Bone marrow (tissue), 2 donors: ENCODE measurements at regions not wholly inside any gene's neighbourhood (a gene's known extent, or its start where the extent isn't known, plus 50 kb on each side); places are given as distances from the start of the nearest gene placed in this dataset.
"Not testable (repeated sequence)": the region's sequence is repeated elsewhere in the genome, so short reads cannot be mapped to it uniquely, and the experiment has no call there.

Experiments
- DNase-seq, 2 donors: peaks; one replicate each; lab custom pipeline; 2025; lab: John Stamatoyannopoulos, UW

DNA sequence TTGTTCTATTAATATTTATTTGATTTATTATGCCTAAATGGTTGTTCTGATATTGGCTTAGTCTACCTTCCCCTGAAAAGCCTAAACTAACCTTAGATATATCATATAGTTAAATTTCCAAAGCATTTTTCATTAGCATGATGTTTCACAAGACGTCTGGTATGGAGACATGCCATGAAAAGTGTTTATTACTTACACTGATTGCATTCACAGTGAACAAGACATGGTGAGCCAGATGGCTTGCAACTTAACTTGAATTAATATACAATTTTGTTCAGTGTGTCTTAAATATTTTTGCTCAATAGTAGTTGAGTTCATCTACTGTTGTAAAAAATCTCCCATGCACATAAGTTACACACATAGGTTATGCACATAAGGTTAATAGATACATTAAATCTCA lies 758.4 kb downstream of the NSUN3 start:
- DNase-seq, result no peak

DNA sequence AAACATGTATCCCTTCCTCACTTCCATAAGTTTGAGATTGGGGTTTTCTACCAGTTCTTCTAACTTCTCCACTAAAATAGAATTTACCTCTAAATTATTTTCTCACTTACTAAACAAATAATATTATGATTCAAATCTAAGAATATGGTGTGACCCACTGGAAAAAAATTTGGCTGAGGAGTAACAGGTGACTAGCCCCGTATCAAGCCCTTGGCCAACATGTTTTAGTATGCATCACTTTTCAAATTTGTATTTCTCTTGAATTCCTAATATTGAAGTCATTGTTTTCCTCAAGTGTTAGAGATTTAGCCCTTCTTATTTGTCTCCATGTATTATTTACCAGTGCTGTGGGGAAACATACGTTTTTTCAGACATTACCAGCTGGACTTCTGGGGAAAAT lies 759.4 kb downstream of the NSUN3 start:
- DNase-seq, result no peak

DNA sequence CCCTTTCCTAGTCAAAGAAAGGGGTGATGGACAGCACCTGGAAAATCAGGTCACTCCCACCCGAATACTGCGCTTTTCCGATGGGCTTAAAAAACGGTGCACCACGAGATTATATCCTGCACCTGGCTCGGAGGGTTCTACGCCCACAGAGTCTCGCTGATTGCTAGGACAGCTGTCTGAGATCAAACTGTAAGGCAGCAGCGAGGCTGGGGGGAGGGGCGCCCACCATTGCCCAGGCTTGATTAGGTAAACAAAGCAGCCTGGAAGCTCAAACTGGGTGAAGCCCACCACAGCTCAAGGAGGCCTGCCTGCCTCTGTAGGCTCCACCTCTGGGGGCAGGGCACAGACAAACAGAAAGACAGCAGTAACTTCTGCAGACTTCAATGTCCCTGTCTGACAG lies 783.4 kb downstream of the NSUN3 start:
- not testable (repeated sequence) for DNase-seq

DNA sequence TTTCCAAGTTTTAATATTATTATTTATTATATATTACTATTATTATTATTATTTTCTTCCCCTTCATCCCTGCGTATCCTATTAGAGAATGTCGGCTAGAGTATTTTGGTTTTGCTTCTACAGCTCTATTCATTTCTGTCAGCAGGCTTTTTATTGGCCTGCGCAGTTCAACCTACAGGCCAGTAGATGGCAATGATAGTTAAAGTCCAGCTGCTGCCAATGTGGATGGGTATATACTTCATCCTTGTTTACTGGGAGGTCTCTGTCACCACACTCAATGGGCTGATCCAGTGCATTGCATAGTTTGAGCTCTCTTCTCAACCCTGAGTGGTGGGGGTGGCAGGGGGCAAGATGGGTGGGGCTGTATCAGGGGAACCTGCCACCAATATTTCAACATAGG lies 799.8 kb downstream of the NSUN3 start:
- no peak for DNase-seq

DNA sequence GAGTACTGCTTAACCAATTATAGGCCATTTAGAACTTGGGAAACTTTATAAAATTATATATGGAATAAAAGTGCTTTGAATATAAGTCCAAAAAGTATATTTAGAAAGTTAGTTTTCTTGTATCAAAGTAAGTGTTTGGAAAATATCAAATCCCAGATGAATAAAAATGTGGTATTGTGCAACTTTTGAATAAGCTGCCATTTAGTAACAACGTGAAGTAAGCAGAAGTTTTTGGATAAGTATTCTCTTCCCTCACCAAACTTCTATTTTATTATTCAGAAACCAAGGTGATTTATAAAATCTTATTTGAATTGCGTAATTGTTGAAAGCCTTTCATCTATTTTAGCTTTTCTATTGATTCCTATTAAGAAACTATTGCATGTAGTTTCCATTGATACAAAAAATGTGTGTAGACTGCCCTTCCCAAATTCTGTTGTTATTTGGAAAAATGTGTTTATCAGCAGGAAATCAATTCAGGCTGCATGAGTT lies 806.2 kb downstream of the NSUN3 start:
- DNase-seq, result no peak

DNA sequence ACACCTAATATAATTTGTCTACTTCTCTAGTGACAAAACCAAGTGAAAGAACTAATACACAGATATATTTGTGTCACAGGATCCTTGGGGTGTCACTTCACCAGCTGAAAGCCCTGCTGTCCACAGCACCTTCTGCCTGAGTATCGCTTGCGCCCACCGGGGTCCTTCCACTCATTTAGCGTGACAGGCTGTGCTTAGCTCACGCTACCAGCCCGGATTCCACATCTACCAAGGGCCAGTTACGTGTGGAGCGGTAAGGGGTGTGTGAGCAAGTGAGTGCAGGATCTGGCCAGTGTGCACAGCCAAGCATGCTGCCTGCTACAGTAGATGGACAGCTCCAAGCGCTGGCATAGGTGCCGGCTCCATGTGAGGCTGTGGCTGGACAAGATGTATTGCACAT lies 810.9 kb downstream of the NSUN3 start:
- DNase-seq, result no peak

DNA sequence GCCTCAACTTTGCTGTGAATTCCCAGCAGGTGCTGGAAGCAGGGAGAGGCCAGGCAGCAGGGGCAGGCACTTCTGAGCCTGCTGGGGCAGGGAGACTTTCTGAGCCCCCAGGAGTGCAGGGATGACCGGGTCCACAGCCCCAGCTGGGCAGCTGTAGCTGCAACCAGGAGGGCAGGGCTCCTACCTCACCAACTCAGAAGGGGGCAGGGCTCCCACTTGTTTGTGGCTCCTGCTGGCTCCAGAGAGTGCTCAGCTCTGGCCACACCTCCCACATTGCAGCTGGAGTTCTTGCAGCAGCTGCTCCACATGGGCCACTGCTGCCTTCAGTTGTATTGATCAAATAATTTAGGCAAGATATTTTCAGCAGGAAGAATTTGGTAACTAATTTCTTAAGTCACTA lies 812.3 kb downstream of the NSUN3 start:
- DNase-seq, result no peak

DNA sequence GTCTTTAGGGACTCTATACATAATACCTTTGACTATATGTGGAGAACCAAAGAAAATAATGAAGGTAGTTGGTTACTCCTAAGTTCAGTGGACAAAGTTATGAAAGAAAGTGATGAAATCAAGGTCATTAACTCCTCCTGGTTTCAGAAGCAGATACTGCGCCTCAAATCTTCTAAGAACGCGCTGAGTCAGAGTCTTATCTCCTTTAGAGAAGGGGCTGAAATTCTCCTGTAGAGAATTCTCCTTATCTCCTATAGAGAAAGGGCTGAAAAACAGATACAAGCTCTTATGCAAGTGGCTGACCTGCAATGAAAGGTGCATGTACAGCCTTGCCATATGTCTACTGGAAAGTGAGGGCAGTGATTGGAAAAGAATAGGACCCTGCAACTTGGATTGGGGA lies 824.2 kb downstream of the NSUN3 start:
- DNase-seq, result no peak

DNA sequence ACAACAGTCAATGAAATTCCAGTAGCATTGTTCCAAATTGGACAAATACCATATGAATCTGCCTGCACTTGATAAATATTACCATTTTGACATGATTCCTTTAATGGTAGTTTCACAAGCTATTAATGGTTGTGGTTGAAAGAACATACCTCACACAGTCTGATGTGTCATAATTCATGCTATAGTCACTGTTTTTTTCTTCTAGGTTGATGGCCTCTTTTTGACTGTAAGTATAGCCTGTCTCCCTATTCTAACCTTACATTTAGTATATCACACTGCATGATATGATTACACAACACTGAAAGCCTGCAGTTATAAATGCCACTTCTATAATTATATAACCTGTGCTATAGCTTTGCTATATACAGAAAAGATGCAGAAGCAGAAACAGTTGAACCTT lies 834.1 kb downstream of the NSUN3 start:
- DNase-seq, result no peak

DNA sequence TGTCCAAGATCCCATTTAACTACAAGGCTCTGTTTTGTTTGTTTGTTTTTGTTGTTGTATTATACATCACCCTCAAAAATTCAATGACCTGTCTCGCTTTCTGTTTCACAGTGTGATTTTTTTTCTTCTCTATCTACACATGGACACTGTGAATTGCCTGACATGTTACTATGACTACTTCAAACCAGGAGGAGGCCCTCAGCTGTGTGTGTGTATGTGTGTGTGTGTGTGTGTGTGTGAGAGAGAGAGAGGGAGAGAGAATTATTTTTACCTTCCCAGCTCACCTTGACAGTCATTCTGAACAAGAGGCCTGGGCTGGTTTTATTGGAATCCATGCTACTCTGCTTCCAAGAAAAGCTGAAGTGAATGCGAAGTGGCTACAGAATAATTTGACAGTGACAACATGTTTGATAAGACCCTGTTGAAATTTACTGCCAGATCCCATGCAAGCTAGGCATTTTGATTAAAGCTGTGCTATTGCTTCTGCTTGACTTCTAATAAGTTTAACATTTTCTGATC lies 841.4 kb downstream of the NSUN3 start:
- DNase-seq, result no peak

DNA sequence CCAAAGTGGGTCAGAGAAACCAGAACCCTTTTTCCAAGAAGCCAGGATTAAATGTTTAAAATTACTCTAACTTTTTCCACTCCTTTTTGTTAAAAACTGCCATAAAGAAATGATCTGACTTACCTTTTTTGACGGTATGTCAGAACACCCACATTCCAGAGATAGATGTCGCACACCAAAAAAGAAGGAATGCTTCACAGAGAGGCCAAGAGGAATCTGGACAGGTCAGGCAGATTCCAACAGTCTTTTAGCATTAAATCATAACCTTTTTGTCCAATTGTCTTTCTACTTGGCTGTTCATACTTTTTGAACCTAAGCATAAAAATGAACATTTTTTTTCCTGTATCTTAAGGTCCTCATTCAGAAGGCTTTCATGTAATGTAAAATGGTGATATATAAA lies 846.9 kb downstream of the NSUN3 start:
- DNase-seq, result no peak

DNA sequence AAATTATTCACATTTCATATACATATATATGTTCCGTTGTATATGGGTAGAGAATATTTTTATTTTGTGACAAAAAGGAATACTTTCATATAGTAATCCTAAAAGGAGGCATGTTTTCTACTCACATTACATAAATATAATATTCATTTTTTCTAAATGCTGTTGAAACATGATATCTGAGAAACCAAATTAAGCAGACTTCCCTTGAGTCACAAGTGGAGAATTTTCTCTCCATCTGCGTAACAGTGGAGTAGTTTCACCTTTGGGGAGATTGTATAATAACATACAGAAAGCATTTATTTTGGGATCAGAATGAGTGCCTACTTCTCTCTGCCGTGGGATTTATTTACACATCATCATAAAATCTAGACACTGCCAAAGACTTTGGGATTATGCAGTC lies 849.8 kb downstream of the NSUN3 start:
- no peak for DNase-seq

DNA sequence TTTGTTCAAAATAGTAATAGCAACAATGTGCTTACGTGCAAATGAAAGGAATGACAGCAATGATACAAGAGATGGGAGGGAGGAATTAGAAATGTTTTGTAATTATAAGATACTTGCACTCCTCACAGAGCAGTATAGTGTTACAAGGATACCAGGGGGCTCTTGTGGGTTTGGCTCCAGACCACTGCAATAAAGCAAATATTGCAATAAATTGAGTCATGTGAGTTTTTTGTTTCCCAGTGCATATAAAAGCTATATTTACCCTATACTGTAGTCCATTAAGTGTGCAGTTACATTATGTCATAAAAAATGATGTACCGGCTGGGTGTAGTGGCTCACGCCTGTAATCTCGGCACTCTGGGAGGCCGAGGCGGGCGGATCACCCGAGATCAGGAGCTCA lies 864.3 kb downstream of the NSUN3 start:
- DNase-seq, result no peak

DNA sequence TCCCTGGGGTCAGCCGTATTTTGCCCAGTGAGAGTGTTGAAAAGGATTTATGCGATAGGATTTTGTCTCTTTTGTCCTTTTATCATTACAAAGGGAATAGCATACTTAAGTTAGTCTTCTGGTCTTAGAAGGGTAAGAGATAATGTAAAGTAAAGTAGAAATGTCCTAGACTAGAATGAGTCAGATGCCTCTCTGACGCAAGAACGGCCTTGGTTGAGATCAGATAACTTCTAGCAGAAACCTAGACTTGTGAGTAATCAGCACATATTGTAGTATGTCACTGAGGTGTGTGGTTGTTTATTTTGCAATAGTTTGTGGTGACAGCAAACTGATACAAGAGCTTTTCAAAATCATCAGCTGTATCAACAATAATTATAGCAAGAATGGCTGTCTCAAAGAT lies 866.1 kb downstream of the NSUN3 start:
- no peak for DNase-seq

DNA sequence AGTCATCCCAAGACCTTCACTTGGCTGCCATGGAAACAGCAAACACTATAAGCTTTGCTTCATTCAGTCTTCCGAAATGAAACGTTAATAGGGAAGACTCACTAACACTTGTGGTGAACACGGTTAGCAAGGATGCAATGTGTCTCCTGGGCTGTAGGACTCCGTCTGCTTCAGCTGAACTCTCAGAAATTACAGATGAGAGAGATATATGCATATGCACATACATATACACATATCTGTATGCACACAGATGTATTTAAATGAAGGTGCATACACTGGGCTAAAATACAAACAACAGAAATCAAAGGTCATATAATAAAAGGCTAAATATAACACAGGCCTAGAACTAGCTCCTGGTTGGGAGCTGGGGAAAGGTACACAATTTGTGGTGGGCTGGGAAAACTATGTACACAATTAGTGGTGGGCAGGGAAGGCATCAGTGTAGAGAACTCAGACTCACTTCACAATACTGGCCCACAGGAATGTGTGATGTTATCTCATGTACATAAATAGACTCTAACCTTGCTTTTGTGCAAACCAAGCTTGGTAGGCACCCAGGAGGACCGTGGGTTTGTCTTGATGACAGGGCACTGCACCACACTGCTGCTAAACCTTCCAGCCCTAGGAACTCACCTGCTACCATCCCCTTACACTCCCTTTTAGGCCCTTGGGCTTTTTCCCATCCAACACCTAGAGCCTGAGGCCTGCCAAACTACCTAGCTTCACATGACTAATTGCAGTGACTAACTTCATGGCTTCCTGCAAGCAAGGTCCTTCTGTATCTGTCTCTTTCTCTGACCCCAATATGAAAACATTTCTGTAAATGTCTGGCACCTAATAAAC lies 873.1 kb downstream of the NSUN3 start:
- no peak for DNase-seq

DNA sequence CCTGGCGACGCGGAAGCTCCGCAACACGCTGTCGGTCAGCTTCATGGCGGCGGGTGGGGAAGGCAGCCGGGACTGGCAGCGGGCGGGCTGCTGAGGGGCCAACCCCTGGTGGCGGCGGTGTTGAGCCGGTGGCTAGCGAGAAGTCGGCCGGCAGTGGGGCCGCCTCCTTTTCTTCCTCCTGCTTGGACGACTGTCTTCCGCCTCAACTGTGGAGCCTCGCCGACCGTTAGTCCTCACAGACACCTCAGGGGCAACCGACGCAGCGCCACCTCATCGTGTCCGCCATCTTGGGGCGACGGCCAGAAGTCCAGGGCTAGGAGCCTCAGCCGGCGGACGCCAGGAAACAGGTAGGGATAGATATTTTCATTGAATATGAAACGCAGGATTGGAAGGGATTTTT lies 875.1 kb downstream of the NSUN3 start:
- no peak for DNase-seq

DNA sequence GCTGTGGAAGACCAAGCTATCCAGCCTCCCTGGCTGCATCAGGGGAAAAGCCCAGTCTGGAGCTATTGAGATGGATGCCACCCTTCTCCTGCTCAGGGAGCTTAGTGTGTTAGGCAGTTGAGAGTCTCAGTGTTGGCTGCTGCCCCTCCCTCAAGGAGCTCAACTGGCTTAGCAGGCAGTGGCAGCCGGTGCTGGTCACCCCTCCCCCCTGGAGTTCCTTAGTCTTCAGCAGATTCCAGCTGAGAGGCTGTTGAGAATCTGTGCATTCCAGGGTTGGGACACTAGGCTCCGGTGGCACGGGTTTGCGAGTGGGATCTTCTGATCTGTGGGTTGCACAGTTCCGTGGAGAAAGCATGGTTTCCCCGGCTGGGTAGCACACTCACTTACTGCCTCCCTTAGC lies 883.8 kb downstream of the NSUN3 start:
- no peak for DNase-seq

DNA sequence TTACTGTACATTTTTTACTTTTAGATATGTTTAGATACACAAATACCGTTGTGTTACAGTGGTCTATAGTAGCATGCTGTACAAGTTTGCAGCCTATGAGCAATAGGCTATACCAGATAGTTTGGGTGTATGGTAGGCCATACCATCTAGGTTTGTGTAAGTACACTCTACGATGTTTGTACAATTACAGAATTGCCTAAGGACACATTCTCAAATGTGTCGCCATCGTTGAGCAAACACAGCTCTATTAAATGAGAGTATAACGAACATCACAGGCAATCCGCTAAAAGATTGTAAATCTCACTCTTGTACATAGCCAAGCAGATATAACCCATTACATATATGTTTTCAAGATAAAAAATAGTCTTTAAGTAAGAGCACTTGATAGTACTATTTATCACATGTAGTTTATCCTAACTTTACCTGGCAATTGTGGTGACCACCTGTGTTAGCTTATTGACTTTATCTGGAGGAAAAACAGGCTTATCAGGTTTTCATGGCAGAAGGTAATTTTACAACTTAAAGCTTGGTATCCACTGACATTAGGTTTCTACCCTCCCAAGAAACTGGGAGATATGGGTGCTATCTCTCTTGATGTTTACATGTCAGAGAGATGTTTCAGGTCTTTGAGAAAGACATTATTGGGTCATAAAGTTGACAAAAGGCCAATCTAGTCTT lies 898.7 kb downstream of the NSUN3 start:
- DNase-seq, result no peak

DNA sequence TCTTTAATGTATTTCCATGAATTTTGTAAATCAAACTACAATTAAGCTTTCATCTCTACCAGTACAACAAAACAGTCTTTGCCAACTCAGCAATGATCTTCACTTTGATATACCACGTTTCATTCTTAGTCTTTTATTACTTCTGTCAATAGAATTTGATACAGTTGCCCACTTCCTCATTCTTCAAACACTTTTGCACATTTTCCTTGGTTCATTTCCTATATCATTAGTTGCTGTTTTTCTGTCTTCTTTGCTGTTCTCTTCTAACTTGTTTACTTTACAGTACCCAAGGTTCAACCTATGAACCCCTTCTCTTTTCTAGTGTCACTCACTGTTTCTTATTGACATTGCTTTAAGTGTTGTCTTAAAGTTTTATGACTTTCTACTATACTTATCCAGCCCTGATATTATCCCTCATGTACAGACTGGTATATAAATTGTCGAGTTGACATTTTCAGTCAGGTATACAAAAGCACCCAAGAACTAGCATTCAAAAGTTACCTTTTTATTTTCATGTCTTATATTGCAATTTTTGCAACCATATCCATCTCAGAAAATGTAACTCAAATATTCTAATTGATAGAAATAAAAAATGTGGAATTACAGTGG lies 903.1 kb downstream of the NSUN3 start:
- DNase-seq, result no peak

DNA sequence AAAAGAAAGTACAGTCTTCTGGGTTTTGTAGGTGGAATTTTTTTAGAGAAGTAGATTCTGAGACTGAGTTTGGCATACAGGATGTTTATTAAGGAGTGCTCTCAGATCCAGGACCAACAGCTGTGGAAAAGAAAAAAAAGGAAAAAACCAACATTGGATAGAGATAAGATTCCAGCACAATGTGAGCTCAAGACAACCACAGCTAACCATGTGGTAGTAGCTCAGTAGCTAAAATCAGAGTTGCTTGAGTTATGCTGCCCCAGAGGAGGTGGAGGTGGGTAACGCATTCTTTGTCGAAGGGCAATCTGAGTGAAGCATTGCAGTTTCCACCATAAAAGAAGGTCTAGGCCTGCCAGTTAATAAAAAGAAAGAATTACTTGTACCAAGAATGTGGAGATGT lies 904.3 kb downstream of the NSUN3 start:
- no peak for DNase-seq

DNA sequence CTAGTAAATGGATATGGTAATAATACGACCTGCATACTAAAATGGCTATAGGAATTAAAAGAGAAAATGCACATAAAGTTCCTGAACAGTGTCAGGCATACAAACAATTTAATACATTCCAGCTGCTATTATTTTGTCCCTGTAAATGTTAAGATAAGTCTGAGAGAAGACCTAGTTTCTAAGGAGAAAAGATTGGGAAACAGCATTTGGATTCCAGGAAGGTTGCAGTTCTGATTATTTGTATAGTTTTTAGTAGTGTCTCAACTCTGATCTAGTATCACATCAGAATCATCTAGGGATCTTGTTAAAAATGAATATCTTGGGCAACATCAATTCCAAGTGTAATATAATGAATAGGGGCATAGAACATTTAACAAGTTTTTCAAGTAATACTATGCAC lies 905.7 kb downstream of the NSUN3 start:
- no peak for DNase-seq

DNA sequence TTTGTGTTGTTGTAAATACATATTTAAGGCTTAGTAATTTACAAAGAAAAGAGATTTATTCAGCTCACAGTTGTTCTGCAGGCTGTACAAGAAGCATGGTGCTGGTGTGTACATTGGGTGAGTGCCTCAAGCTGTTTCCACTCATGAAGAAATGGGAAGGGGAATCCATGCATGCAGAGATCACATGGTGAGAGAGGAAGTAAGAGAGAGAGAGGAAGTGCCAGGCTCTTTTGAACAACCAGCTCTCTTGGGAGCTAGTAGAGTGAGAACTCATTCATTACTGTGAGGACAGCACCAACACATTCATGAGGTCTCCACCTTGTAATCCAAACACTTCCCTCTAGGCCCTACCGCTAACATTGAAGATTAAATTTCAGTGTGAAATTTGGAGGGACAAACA lies 909.2 kb downstream of the NSUN3 start:
- no peak for DNase-seq

DNA sequence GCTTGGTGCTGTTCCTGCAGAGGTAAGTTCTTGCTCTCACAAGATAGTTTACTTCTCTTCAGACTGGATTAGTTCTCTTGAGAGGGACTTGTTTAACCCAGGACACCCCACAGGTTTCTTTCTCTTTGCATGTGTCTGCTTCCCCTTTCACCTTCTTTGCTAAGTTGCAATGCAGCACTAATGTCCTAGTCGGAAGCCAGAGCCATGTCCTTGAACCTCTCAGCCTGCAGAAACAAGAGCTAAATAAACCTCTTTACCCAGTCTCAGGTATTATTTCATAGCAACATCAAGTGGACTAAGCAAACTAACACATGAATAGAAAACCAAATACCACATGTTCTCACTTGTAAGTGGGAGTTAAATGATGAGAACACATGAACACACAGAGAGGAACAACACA lies 915.2 kb downstream of the NSUN3 start:
- no peak for DNase-seq
